Endodermal cell (in vitro differentiated cells): ENCODE measurements at regions not wholly inside any gene's neighbourhood (a gene's known extent, or its start where the extent isn't known, plus 50 kb on each side); places are given as distances from the start of the nearest gene placed in this dataset.

Experiments
- DNase-seq: peaks from one replicate; pipeline ENCODE4 v3.0.0-alpha.2; 2017
- H3K27ac ChIP-seq: 2 replicates; pipeline ENCODE4 v1.5.1; 2013; ENCODE audit warnings: mild to moderate bottlenecking, low read depth, low read length, moderate library complexity
- H3K27me3 ChIP-seq: 2 replicates; pipeline ENCODE4 v1.6.1; 2013; ENCODE audit warnings: mild to moderate bottlenecking, low read length, moderate library complexity; ENCODE audit not compliant: insufficient read depth, control insufficient read depth, poor library complexity, severe bottlenecking
- H3K36me3 ChIP-seq: 2 replicates; pipeline ENCODE4 v1.7.0; 2013; ENCODE audit warnings: mild to moderate bottlenecking, low read length, moderate library complexity; ENCODE audit not compliant: control insufficient read depth, insufficient read depth
- H3K4me1 ChIP-seq: one replicate; pipeline ENCODE4 v1.7.0; 2013; ENCODE audit warnings: low read length; ENCODE audit not compliant: control insufficient read depth, insufficient read depth
- H3K4me3 ChIP-seq: 2 replicates; pipeline ENCODE4 v1.5.1; 2013; ENCODE audit warnings: mild to moderate bottlenecking, low read length, moderate library complexity
- H3K9ac ChIP-seq: 2 replicates; pipeline ENCODE4 v1.6.1; 2013; ENCODE audit warnings: mild to moderate bottlenecking, low read length, moderate library complexity; ENCODE audit not compliant: poor library complexity, severe bottlenecking; ENCODE audit errors: extremely low read depth
- H3K9me3 ChIP-seq: 2 replicates; pipeline ENCODE4 v1.6.1; 2013; ENCODE audit warnings: mild to moderate bottlenecking, low read length, moderate library complexity; ENCODE audit not compliant: control insufficient read depth
- H3K27ac Mint-ChIP-seq: 2 replicates; pipeline ENCODE4 v1.8.0; 2020; ENCODE audit warnings: mixed read lengths
- H3K27me3 Mint-ChIP-seq: 2 replicates; pipeline ENCODE4 v1.8.0; 2021; ENCODE audit warnings: mild to moderate bottlenecking, mixed read lengths; ENCODE audit not compliant: insufficient read depth
- H3K36me3 Mint-ChIP-seq: 2 replicates; pipeline ENCODE4 v1.8.0; 2020; ENCODE audit warnings: low read depth, mixed read lengths
- H3K4me1 Mint-ChIP-seq: 2 replicates; pipeline ENCODE4 v1.8.0; 2020; ENCODE audit warnings: mixed read lengths
- H3K4me3 Mint-ChIP-seq: 2 replicates; pipeline ENCODE4 v1.8.0; 2020; ENCODE audit warnings: mild to moderate bottlenecking, moderate library complexity, mixed read lengths
- H3K9me3 Mint-ChIP-seq: 2 replicates; pipeline ENCODE4 v1.8.0; 2020; ENCODE audit warnings: mild to moderate bottlenecking, mixed read lengths
- WGBS, 2 experiments: methylation state at CpG; one replicate each; pipeline versions ENCODE4 v1.1.5 to v1.1.7; 2013; ENCODE audit warnings: missing lambda C conversion rate in 2 of 2, mixed read lengths in 1 of 2; ENCODE audit not compliant: insufficient coverage in 1 of 2, insufficient read length in 1 of 2; 5-methylcytosine and 5-hydroxymethylcytosine counted together
- TF ChIP-seq, protein P1 (sequence below): fragments of 200-600 bp; sonication (generic); conservative IDR thresholded peaks from 2 replicates; pipeline ENCODE4 v1.5.0; 2021; ENCODE audit warnings: antibody characterized with exemption, mild to moderate bottlenecking

DNA sequence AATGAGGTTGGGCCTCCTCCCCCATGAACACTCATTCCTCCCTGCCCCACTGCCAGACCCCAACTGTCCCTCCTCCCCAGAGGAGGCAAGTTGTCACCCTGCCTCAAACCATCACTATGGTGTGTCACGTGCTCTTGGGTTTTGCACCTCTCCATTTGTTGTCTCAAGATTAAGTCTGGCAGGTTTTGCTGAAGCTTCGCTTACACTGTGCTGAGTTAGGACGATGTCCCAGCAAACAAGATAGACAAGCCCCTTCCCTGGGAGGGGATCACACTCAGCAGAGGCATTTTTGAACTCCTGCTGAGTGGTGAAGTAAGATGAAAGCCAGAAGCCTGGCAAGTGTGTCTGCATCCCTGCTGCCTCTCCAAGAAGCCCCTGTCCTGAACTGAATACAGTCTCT lies 78.3 kb downstream of the CBLN1 start:
- no peak overlapping the region for H3K9ac ChIP-seq
- 71% methylated on average over 3 of the region's 3 CpGs; no CpG with 5 or more reads in 1 of the 2 experiments for WGBS, 2 experiments
- H3K36me3 Mint-ChIP-seq: no peaks in the 10 kb centered on the region
- H3K27me3 Mint-ChIP-seq: peaks cover 2% of the 10 kb centered on the region
- no peak overlapping the region for H3K4me3 ChIP-seq
- no peaks in the 10 kb centered on the region for H3K4me1 ChIP-seq
- H3K27ac Mint-ChIP-seq: no peak overlapping the region
- no peak for DNase-seq
- H3K36me3 ChIP-seq: no peaks in the 10 kb centered on the region
- H3K4me3 Mint-ChIP-seq: no peak overlapping the region
- no peaks in the 10 kb centered on the region for H3K9me3 Mint-ChIP-seq
- H3K4me1 Mint-ChIP-seq: no peaks in the 10 kb centered on the region
- H3K27ac ChIP-seq: no peak overlapping the region
- H3K9me3 ChIP-seq: no peaks in the 10 kb centered on the region
- H3K27me3 ChIP-seq: no peaks in the 10 kb centered on the region
- TF ChIP-seq, protein P1, sequence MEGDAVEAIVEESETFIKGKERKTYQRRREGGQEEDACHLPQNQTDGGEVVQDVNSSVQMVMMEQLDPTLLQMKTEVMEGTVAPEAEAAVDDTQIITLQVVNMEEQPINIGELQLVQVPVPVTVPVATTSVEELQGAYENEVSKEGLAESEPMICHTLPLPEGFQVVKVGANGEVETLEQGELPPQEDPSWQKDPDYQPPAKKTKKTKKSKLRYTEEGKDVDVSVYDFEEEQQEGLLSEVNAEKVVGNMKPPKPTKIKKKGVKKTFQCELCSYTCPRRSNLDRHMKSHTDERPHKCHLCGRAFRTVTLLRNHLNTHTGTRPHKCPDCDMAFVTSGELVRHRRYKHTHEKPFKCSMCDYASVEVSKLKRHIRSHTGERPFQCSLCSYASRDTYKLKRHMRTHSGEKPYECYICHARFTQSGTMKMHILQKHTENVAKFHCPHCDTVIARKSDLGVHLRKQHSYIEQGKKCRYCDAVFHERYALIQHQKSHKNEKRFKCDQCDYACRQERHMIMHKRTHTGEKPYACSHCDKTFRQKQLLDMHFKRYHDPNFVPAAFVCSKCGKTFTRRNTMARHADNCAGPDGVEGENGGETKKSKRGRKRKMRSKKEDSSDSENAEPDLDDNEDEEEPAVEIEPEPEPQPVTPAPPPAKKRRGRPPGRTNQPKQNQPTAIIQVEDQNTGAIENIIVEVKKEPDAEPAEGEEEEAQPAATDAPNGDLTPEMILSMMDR: no peak

DNA sequence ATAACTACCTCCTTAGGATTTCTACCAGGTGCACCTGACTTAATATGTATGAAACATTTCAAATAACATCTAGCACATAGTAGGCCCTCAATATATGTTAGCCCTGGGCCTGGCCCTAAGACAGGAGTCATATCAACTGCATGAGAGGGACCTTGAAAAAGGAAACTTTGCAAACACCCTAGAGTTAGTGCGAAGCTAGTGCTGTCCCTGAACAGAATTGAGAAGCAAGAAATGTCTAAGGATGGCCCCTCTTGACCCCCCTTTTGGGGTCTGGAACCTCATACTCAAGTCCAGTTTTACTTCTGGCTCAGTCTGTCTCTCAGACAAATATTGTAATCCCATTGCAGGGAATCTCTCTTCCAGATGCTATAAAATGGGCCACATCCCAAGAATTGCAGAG lies 80.5 kb downstream of the CBLN1 start:
- Histone ChIP-seq H3K36me3 (no peaks in the 10 kb centered on the region), H3K4me1 (no peaks in the 10 kb centered on the region), H3K27ac (no peak overlapping the region), H3K27me3 (no peaks in the 10 kb centered on the region), H3K9me3 (no peaks in the 10 kb centered on the region), H3K9ac (no peak overlapping the region), H3K4me3 (no peak overlapping the region)
- Mint-ChIP-seq H3K4me1 (no peaks in the 10 kb centered on the region), H3K27me3 (peaks cover 2% of the 10 kb centered on the region), H3K36me3 (no peaks in the 10 kb centered on the region), H3K27ac (no peak overlapping the region), H3K9me3 (no peaks in the 10 kb centered on the region), H3K4me3 (no peak overlapping the region)
- WGBS, 2 experiments: 84 to 90% methylated on average over 1 of the region's 1 CpG
- TF ChIP-seq, protein P1: no peak
- no peak for DNase-seq

DNA sequence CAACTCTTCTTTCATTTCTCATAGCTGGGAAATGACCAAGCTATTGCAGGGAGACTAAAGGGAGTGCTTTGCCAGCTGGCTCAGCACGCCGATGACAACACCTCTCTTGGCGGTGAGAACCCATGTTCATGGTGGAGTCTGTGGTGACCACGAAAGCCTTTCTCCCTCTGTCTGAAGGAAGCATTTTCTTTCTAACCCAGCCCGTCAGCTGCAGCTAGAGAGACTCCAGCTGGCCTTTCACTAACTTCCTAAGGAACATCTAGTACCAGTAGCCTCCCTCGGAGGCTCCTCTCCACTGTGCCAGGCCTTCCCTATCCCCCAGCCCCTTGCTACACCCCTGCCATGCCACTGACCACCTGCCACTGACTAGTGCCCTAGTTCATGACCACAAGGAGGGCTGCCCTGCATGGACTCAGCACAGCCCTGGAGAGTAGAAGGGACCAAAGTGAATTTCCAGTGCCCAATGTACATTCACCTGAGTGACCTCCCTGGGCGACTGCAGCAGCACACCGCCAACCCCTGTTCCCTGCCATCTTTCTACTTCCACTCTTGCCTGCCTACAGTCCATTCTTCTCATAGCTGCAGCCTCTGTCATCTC lies 81.3 kb downstream of the CBLN1 start:
- no peak overlapping the region for H3K27ac ChIP-seq
- H3K4me1 Mint-ChIP-seq: no peaks in the 10 kb centered on the region
- no peaks in the 10 kb centered on the region for H3K36me3 Mint-ChIP-seq
- H3K27me3 Mint-ChIP-seq: peaks cover 2% of the 10 kb centered on the region
- H3K27ac Mint-ChIP-seq: no peak overlapping the region
- H3K4me3 Mint-ChIP-seq: no peak overlapping the region
- DNase-seq: no peak
- no peak overlapping the region for H3K4me3 ChIP-seq
- H3K4me1 ChIP-seq: no peaks in the 10 kb centered on the region
- no peak overlapping the region for H3K9ac ChIP-seq
- TF ChIP-seq, protein P1: no peak
- H3K9me3 ChIP-seq: no peaks in the 10 kb centered on the region
- WGBS, 2 experiments: 90 to 94% methylated on average over 7 to 8 of the region's 8 CpGs
- no peaks in the 10 kb centered on the region for H3K27me3 ChIP-seq
- no peaks in the 10 kb centered on the region for H3K36me3 ChIP-seq
- no peaks in the 10 kb centered on the region for H3K9me3 Mint-ChIP-seq
